Lung (tissue), 11 donors: ENCODE measurements at regions not wholly inside any gene's neighbourhood (a gene's known extent, or its start where the extent isn't known, plus 50 kb on each side); places are given as distances from the start of the nearest gene placed in this dataset.

Experiments
- ATAC-seq: fragments of 200-7000 bp; cut with Tn5 transposase; one replicate; pipeline ENCODE4 v1.9.1; 2020; ENCODE audit warnings: moderate number of reproducible peaks; ENCODE audit not compliant: insufficient read depth, low FRiP score
- DNase-seq, 3 donors: peaks; one replicate each; pipeline ENCODE4 v3.0.0-alpha.2; 2013 to 2017
- H3K27ac ChIP-seq, 2 donors: one replicate each; pipeline ENCODE4 v1.5.1; 2013; ENCODE audit warnings: mild to moderate bottlenecking in 2 of 2, moderate library complexity in 2 of 2, control low read depth in 1 of 2, inconsistent platforms in 1 of 2, low read depth in 1 of 2, low read length in 1 of 2
- H3K27me3 ChIP-seq, 3 donors: one replicate each; pipeline ENCODE4 v1.5.1; 2013; ENCODE audit warnings: low read length in 2 of 3; ENCODE audit not compliant: control insufficient read depth in 3 of 3, insufficient read depth in 3 of 3
- H3K36me3 ChIP-seq, 4 donors: one replicate each; pipeline ENCODE4 v1.5.1; 2013; ENCODE audit warnings: low read length in 4 of 4, mild to moderate bottlenecking in 1 of 4, moderate library complexity in 1 of 4; ENCODE audit not compliant: control insufficient read depth in 4 of 4, insufficient read depth in 4 of 4
- H3K4me1 ChIP-seq, 5 donors: one replicate each; pipeline ENCODE4 v1.5.1; 2013; ENCODE audit warnings: low read length in 5 of 5, mild to moderate bottlenecking in 2 of 5, moderate library complexity in 1 of 5; ENCODE audit not compliant: control insufficient read depth in 5 of 5, insufficient read depth in 5 of 5
- H3K4me3 ChIP-seq: one replicate; pipeline ENCODE4 v1.5.1; 2013; ENCODE audit warnings: mild to moderate bottlenecking, control low read depth, moderate library complexity
- H3K9ac ChIP-seq, 2 donors: one replicate each; pipeline ENCODE4 v1.5.1; 2013; ENCODE audit warnings: low read length in 2 of 2, control low read depth in 1 of 2; ENCODE audit not compliant: insufficient read depth in 1 of 2
- H3K9me3 ChIP-seq, 4 donors: one replicate each; pipeline ENCODE4 v1.5.1; 2013; ENCODE audit warnings: low read length in 3 of 4, mild to moderate bottlenecking in 1 of 4, moderate library complexity in 1 of 4; ENCODE audit not compliant: control insufficient read depth in 4 of 4, insufficient read depth in 3 of 4
- WGBS, 2 donors: extraction: QIAGEN DNeasy Blood & Tissue Kit; methylation state at CpG; one replicate each; pipeline ENCODE4 v1.1.7; 2013; 5-methylcytosine and 5-hydroxymethylcytosine counted together
- TF ChIP-seq, protein P1 (sequence below): IDR thresholded peaks from 2 replicates; pipeline ENCODE4 v1.5.1; 2012; ENCODE audit warnings: mild to moderate bottlenecking; ENCODE audit errors: control extremely low read depth, extremely low read depth
- donor health status: control.
- donor health status: control.
- donor health status: Bipolar disorder and iron deficiency.
- donor health status: healthy.
- donor health status: DM: yes; HTN: yes; CAD: no.

DNA sequence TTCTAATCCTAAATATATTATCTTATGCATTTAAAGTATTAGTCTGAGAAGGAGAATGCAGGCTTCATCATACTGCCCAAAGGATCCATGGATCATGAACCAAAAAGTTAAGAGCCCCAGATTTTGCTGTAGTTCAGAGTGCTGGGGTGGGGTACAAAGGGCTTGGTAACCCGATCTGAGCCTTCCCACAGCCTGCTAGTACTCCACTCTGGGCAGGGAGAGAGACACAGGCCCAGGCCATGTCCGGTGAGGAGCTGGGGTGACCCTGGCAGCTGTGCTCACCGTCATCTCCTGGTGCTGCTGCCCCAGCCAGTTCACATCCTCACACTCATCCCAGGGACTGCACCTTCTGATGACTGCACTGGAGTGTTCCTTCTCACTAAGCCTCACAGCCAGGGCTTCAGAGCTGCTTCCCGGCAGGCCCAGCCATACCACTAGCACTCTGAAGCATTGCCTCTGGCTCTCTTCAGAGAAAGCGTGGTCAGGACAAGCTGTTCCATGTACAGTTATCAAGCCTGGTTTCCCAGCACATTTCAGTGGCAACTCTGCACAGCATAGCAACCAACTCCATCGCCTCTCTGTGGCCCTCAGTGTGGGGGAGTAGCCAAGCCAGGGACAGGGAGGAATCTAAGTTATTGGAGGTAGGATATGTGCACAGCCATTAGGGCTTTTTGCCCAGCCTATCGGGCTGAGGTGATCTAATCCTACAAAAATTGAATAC lies 189.0 kb upstream of the CTAGE1 start:
- H3K4me1 ChIP-seq, result peaks cover 0 to 33% (median 15%) of the 10 kb centered on the region in 5 donors
- ATAC-seq (no peak), DNase-seq (no peak)
- H3K9me3 ChIP-seq, result no peaks in the 10 kb centered on the region
- no peak overlapping the region for H3K27ac ChIP-seq
- no peak overlapping the region for H3K4me3 ChIP-seq
- TF ChIP-seq, protein P1, sequence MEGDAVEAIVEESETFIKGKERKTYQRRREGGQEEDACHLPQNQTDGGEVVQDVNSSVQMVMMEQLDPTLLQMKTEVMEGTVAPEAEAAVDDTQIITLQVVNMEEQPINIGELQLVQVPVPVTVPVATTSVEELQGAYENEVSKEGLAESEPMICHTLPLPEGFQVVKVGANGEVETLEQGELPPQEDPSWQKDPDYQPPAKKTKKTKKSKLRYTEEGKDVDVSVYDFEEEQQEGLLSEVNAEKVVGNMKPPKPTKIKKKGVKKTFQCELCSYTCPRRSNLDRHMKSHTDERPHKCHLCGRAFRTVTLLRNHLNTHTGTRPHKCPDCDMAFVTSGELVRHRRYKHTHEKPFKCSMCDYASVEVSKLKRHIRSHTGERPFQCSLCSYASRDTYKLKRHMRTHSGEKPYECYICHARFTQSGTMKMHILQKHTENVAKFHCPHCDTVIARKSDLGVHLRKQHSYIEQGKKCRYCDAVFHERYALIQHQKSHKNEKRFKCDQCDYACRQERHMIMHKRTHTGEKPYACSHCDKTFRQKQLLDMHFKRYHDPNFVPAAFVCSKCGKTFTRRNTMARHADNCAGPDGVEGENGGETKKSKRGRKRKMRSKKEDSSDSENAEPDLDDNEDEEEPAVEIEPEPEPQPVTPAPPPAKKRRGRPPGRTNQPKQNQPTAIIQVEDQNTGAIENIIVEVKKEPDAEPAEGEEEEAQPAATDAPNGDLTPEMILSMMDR, result no peak
- no peaks in the 10 kb centered on the region for H3K36me3 ChIP-seq
- no peaks in the 10 kb centered on the region for H3K27me3 ChIP-seq
- WGBS, 2 donors, result 81 to 84% methylated on average over 7 of the region's 7 CpGs
- H3K9ac ChIP-seq, result no peak overlapping the region

DNA sequence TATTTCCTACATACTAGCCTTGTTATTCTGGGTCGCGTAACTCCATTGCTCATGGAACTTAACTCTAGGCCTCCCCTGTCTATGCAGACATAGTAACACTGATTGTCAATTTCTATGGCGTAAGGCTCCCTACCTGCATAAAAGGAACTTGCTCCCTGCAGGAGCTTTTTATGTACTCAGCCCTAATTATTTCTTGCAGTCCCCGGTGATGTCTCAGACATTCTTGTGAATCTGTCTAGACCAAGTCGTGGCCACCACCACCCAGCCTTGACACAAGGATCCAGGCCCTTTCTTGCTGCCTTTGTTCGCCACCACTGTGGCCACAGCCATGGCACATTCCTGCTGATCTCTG lies 189.5 kb upstream of the CTAGE1 start:
- Histone ChIP-seq H3K9me3 (no peaks in the 10 kb centered on the region), H3K4me1 (peaks cover 0 to 33% (median 15%) of the 10 kb centered on the region in 5 donors), H3K27me3 (no peaks in the 10 kb centered on the region), H3K36me3 (no peaks in the 10 kb centered on the region), H3K27ac (peak overlapping the region in 1 of 2 donors; percentile 74), H3K9ac (no peak overlapping the region), H3K4me3 (no peak overlapping the region)
- ATAC-seq (no peak), DNase-seq (no peak)
- TF ChIP-seq, protein P1, result no peak
- WGBS, 2 donors, result 88 to 91% methylated on average over 6 of the region's 6 CpGs

- no peaks in the 10 kb centered on the region for H3K27me3 ChIP-seq
- H3K9ac ChIP-seq, result no peak overlapping the region
- 32 to 39% methylated on average over 1 of the region's 1 CpG for WGBS, 2 donors
- no peak for DNase-seq
- H3K36me3 ChIP-seq, result no peaks in the 10 kb centered on the region
- TF ChIP-seq, protein P1, result no peak
- no peak for ATAC-seq
- peak overlapping the region in 1 of 2 donors; percentile 82 for H3K27ac ChIP-seq
- H3K9me3 ChIP-seq, result no peaks in the 10 kb centered on the region
- H3K4me1 ChIP-seq, result peaks cover 0 to 38% (median 15%) of the 10 kb centered on the region in 5 donors
- no peak overlapping the region for H3K4me3 ChIP-seq
Observed at GRCh38 chr18:22608847-22609246, 191.1 kb upstream of the CTAGE1 start.

DNA sequence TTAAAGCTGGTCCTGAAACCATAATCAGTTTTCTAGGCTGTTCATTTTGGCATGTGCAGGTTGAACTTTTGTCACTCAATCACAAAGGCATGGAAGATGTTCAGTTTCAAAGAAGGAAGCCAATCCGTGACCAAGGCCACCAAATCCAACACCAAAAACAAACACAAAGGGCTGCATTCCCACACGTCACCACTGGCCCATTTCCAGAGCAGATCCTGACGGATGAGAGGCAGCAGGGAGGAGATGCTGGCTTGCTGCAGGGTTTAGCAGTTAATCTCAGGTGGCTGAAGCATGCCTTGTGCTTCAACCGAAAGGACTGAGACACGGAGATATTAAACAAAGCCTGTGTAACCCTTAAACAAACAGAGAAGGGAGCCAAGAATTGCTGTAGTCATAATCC lies 191.9 kb upstream of the CTAGE1 start:
- Histone ChIP-seq H3K4me3 (no peak overlapping the region), H3K9me3 (no peaks in the 10 kb centered on the region), H3K36me3 (no peaks in the 10 kb centered on the region), H3K27me3 (no peaks in the 10 kb centered on the region), H3K4me1 (peaks cover 0 to 30% (median 15%) of the 10 kb centered on the region in 5 donors), H3K27ac (peak overlapping the region in 1 of 2 donors; percentile 67), H3K9ac (no peak overlapping the region)
- DNase-seq (peak; percentile 67 to 78 (median 74)), ATAC-seq (no peak)
- WGBS, 2 donors, result 32 to 59% methylated on average over 5 of the region's 5 CpGs
- TF ChIP-seq, protein P1, result no peak
